HG03442 (cell line): ENCODE measurements at regions not wholly inside any gene's neighbourhood (a gene's known extent, or its start where the extent isn't known, plus 50 kb on each side); places are given as distances from the start of the nearest gene placed in this dataset.

Experiments
- ATAC-seq: cut with Tn5 transposase; IDR thresholded peaks from one replicate; pipeline ENCODE4 v1.9.1; 2021; ENCODE audit warnings: mild to moderate bottlenecking, moderate library complexity; ENCODE audit not compliant: unreplicated experiment

- no peak for ATAC-seq
These were observed 434.3 kb downstream of the SPRY1 start for GRCh38 chr4:123830930-123831329.

GRCh38 chr4:123832173-123833026, 435.8 kb downstream of the SPRY1 start:
- no peak for ATAC-seq

- ATAC-seq: no peak
These were observed 436.6 kb downstream of the SPRY1 start for GRCh38 chr4:123833171-123833643.

- no peak for ATAC-seq
These were observed 439.4 kb downstream of the SPRY1 start for GRCh38 chr4:123835831-123836590.

- ATAC-seq: no peak
These were observed 440.4 kb downstream of the SPRY1 start for GRCh38 chr4:123836851-123837595.

GRCh38 chr4:123838474-123838873, 441.9 kb downstream of the SPRY1 start:
- ATAC-seq: no peak

- ATAC-seq: no peak
These were observed 443.6 kb downstream of the SPRY1 start for GRCh38 chr4:123840197-123840596.

GRCh38 chr4:123841447-123842121, 445.0 kb downstream of the SPRY1 start:
- ATAC-seq: no peak

- ATAC-seq: no peak
These were observed 446.5 kb downstream of the SPRY1 start for GRCh38 chr4:123843137-123843536.

- no peak for ATAC-seq
These were observed 447.8 kb downstream of the SPRY1 start for GRCh38 chr4:123844374-123844773.

GRCh38 chr4:123846092-123846491, 449.5 kb downstream of the SPRY1 start:
- ATAC-seq: no peak

GRCh38 chr4:123846561-123846960, 450.0 kb downstream of the SPRY1 start:
- no peak for ATAC-seq

GRCh38 chr4:123848606-123849005, 452.0 kb downstream of the SPRY1 start:
- ATAC-seq: no peak

- ATAC-seq: no peak
These were observed 452.9 kb downstream of the SPRY1 start for GRCh38 chr4:123849495-123849894.

- ATAC-seq: no peak
These were observed 454.9 kb downstream of the SPRY1 start for GRCh38 chr4:123851521-123851920.

GRCh38 chr4:123853651-123854050, 457.1 kb downstream of the SPRY1 start:
- ATAC-seq: no peak

GRCh38 chr4:123856689-123857545, 460.3 kb downstream of the SPRY1 start:
- ATAC-seq: no peak

GRCh38 chr4:123858465-123858864, 461.9 kb downstream of the SPRY1 start:
- no peak for ATAC-seq

- no peak for ATAC-seq
These were observed 466.2 kb downstream of the SPRY1 start for GRCh38 chr4:123862812-123863211.

- no peak for ATAC-seq
These were observed 470.2 kb downstream of the SPRY1 start for GRCh38 chr4:123866796-123867195.
